Stimulated activated naive CD8-positive, alpha-beta T cell treated with anti-CD3 and anti-CD28 coated beads, Interleukin-15, Interleukin-2, amounts not matched to agents 100 ng/mL and 50 ng/mL, for 24 hours (primary cell): ENCODE measurements at regions not wholly inside any gene's neighbourhood (a gene's known extent, or its start where the extent isn't known, plus 50 kb on each side); places are given as distances from the start of the nearest gene placed in this dataset.

Source experiments
- H3K27ac Mint-ChIP-seq: one replicate; pipeline ENCODE4 v1.8.0; 2021; ENCODE audit warnings: mild to moderate bottlenecking, mixed read lengths
- H3K27me3 Mint-ChIP-seq: one replicate; pipeline ENCODE4 v1.8.0; 2021; ENCODE audit warnings: mixed read lengths
- H3K36me3 Mint-ChIP-seq: one replicate; pipeline ENCODE4 v1.8.0; 2021; ENCODE audit warnings: low read depth, mixed read lengths
- H3K4me1 Mint-ChIP-seq: one replicate; pipeline ENCODE4 v1.8.0; 2021; ENCODE audit warnings: low read depth, mixed read lengths
- H3K4me3 Mint-ChIP-seq: one replicate; pipeline ENCODE4 v1.8.0; 2021; ENCODE audit warnings: mild to moderate bottlenecking, mixed read lengths
- H3K9me3 Mint-ChIP-seq: one replicate; pipeline ENCODE4 v1.8.0; 2021; ENCODE audit warnings: mixed read lengths

GRCh38 chr14:104385111-104385510 lies 194.5 kb upstream of the C14orf180 start:
- H3K9me3 Mint-ChIP-seq: peaks cover 14% of the 10 kb centered on the region
- H3K4me1 Mint-ChIP-seq: peaks cover 9% of the 10 kb centered on the region
- no peaks in the 10 kb centered on the region for H3K36me3 Mint-ChIP-seq
- no peak overlapping the region for H3K27ac Mint-ChIP-seq
- no peaks in the 10 kb centered on the region for H3K27me3 Mint-ChIP-seq
- H3K4me3 Mint-ChIP-seq: no peak overlapping the region

DNA sequence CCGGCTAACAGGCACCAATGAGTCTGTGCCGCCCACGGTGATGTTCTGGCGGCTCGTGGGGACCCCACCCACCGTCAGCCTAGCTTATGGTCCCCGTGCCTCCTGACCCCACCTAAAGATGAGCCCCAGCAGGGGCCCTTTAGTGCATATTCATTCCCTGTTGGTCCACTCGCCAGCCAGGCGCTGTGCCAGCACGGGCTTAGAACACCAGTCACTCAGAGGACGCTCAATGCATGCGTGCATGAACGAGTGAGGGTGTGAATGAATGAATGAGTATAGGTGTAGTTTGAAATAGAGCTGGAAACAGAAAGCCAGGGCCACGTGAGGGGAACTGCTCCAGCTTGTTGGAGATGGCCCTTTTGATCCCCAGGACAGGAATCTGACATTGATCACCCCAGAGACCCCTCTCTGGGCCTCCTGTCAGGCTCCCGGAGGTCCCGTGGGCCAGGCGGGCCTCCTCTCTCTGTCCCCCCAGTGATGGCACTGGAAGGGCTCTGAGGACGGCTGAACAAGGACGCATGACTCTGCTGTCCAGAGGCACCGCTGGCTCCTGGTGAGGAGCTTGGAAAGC lies 193.9 kb upstream of the C14orf180 start:
- H3K27ac Mint-ChIP-seq: no peak overlapping the region
- no peaks in the 10 kb centered on the region for H3K36me3 Mint-ChIP-seq
- peaks cover 10% of the 10 kb centered on the region for H3K9me3 Mint-ChIP-seq
- no peaks in the 10 kb centered on the region for H3K27me3 Mint-ChIP-seq
- H3K4me3 Mint-ChIP-seq: no peak overlapping the region
- peaks cover 14% of the 10 kb centered on the region for H3K4me1 Mint-ChIP-seq

DNA sequence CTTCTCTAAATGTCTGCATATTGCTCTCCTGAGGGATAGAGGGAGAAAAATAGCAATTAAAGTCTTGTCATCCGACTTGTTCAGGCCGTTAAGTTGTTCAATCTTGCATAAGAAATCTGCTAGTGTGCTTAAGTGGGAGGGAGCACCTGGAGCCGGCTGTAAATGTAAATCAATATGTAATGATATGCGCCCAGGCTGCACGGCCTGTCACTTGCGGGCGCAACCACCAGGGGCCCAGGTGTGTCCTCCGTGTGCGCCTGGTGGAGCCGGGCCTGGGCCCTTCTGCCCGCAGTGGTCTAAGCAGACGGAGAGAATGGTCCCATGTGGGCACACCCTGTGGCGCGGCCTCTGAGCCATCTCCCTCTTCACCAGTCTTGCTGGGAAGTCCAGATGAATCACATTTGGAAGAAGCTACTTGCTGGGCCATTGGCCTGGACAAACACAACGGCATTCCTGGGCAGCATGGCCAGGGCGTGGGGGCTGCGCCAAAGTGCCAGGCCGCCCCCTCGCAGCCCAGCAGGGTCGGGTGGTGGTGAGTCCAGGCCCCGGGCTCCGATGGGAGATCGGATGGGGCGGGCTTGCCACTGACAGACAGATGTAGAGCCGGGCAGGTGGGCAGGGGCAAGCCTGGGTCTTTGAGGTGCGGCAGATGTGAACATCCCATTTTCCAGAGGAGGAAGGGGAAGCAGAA lies 193.3 kb upstream of the C14orf180 start:
- H3K36me3 Mint-ChIP-seq: no peaks in the 10 kb centered on the region
- peaks cover 5% of the 10 kb centered on the region for H3K9me3 Mint-ChIP-seq
- no peak overlapping the region for H3K4me3 Mint-ChIP-seq
- no peak overlapping the region for H3K27ac Mint-ChIP-seq
- H3K27me3 Mint-ChIP-seq: no peaks in the 10 kb centered on the region
- peaks cover 17% of the 10 kb centered on the region for H3K4me1 Mint-ChIP-seq

DNA sequence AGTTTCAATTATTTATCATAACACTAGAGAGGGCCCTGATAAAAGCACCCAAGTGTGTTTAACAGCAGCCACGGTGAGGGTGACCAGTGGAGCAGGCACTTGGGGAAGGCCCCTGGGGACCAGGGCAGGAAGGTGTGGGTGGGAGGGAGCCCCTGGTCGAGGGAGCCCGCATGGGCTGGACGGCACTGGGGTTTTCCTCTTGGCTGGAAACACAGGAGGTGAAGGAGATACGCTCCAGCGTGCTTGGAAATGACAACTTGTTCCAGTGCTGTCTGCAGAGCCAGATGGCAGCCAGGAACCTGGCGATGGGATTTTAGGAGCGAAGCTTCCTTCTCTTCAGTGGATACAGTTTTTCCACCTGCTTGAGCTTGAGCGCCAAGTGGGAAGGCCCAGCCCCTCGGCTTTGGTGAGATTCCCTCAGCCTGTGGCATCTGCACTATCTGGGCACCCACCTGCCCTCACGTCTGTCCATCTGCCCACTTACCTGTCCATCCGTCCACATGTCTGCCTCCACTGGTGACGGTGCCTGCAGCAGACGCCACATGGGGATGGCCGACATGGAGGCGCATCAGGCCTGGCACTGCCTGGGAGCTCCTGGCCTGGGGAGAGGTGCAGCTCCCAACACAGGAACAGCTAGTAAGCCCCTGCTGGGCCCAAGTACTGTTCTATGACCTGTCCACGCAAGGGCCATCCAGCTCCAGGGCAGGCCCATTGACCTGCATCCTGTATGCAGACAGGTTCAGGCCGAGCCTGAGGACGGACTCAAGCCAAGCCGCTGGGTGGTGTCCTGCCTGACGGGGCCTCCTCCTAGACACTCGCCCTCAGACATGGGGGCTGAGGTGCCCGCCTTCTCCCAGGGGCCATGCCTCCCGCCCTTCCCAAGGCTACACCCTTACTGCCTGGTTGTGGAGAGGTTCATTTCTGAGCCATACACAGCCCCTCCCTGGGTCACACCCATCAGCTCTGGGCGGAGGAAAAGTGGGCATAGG lies 192.2 kb upstream of the C14orf180 start:
- no peaks in the 10 kb centered on the region for H3K27me3 Mint-ChIP-seq
- no peaks in the 10 kb centered on the region for H3K36me3 Mint-ChIP-seq
- no peak overlapping the region for H3K27ac Mint-ChIP-seq
- peaks cover 27% of the 10 kb centered on the region for H3K4me1 Mint-ChIP-seq
- no peak overlapping the region for H3K4me3 Mint-ChIP-seq
- no peaks in the 10 kb centered on the region for H3K9me3 Mint-ChIP-seq

DNA sequence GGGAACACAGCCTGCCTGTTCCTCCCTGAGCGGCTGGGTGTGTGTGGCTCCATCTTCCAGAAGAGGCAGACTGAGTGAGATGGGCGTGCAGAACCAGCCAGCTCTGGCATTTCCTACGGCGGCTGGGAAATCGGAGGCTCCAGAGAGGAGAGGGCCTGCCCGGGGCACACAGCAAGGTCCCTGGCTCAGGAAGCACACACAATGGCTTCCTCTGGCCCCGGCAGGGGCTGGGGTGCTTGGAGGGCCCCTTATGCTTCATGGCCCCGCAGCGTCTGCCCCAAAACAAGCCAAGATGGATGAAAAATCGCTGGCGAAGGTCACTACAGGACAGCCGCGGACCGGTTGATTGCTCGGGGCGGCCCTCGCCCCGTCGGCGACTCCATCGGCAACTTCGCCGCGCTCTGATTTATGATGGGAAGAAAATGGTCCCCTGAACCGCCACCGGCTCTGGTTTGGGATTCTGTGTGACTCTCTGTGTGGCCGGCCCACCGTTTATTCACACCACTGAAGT lies 191.5 kb upstream of the C14orf180 start:
- Mint-ChIP-seq H3K36me3 (no peaks in the 10 kb centered on the region), H3K9me3 (no peaks in the 10 kb centered on the region), H3K4me1 (peaks cover 32% of the 10 kb centered on the region), H3K27me3 (no peaks in the 10 kb centered on the region), H3K4me3 (no peak overlapping the region), H3K27ac (no peak overlapping the region)

DNA sequence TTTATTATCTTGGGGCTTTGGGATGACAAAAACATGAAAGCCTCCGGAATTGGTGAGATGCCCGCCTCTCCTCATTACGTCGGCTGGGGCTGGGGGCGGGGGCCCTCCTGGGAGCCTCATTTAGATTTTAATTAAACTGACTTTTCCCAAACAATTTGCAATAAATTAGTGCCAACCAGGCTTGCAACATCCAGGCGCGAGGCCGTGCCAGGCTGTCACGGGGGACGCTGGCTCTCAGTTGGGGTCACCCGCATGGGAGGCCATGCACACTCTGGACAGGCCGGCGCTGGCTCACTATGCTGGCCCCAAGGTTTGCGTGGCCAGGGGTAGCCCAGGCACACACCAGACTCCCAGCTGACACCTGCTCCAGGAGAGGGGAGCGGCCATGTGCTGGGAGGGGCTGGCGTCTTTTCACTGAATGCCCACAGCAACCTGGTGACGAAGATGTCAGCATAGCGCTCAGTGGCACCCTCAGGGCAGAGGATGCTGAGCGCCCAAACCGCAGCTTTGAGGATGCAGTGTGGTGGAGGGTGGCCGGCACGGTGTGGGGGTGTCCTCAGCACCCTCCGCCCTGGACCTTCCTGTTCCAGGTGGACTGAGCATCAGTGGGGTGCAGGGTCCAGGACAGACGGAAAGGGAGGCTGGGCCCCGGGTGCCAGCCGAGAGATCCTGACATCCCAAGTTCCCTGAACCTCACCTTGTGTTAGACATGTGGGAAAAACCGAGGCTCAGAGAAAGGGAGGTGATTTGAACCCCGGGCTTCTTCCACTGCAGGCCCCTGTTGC lies 190.8 kb upstream of the C14orf180 start:
- Mint-ChIP-seq H3K27me3 (no peaks in the 10 kb centered on the region), H3K36me3 (no peaks in the 10 kb centered on the region), H3K4me1 (peaks cover 36% of the 10 kb centered on the region), H3K27ac (no peak overlapping the region), H3K4me3 (no peak overlapping the region), H3K9me3 (no peaks in the 10 kb centered on the region)

GRCh38 chr14:104389326-104390220 lies 190.0 kb upstream of the C14orf180 start:
- Mint-ChIP-seq H3K4me1 (peaks cover 45% of the 10 kb centered on the region), H3K4me3 (no peak overlapping the region)

GRCh38 chr14:104390221-104390931 lies 189.2 kb upstream of the C14orf180 start:
- Mint-ChIP-seq H3K27me3 (no peaks in the 10 kb centered on the region), H3K9me3 (no peaks in the 10 kb centered on the region), H3K36me3 (no peaks in the 10 kb centered on the region), H3K4me1 (peaks cover 53% of the 10 kb centered on the region), H3K4me3 (no peak overlapping the region), H3K27ac (no peak overlapping the region)

More at GRCh38 chr14:104389326-104390220, 190.0 kb upstream of the C14orf180 start:
- no peak overlapping the region for H3K27ac Mint-ChIP-seq
- H3K27me3 Mint-ChIP-seq: no peaks in the 10 kb centered on the region
- no peaks in the 10 kb centered on the region for H3K9me3 Mint-ChIP-seq
- no peaks in the 10 kb centered on the region for H3K36me3 Mint-ChIP-seq

DNA sequence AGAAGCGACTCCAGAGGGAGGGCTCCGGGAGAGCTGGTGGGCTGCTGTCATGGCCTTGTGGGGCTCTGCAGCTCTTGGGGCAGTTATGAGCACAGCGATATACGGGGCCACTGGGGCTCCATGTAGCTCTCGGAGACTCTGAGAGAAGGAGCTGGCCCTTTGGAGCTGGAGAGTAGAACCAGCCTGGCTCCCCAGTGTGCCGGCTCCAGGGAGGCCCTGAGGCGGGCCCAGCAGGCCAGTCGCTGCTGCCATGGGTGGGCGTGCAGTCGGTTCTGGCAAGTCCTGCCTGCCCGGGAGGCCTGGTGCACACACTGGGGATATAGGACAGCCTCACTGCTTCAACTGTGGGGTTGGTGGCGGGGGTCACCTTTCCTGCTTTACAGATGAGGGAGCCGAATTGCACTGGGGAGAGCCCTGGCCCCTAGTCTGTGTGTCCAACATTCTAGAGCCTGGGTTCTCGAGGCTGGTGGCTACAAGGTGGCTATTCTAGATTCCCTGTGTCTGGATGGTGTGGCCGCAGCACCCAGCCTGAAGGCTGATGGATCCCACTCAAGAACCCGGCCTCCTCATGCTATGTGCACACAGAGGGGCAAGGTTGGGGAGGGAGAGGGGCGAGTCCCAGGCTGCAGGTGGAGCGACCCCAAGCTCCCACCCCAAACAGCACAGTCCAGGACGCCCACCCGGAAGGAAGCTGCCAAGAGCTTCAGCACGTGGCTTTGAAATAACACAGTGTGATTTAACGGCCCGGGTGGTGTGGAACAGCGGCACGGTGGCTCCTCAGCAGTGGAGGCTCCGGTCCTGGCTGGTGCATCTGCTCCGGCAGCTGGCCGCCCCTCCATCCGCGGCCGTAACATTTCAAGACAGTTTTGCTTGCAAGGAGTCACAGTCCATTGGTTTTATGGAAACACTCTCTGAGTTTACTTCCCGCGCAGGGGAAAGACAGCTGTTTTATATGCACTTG lies 188.3 kb upstream of the C14orf180 start:
- Mint-ChIP-seq H3K36me3 (no peaks in the 10 kb centered on the region), H3K4me1 (peaks cover 59% of the 10 kb centered on the region), H3K4me3 (peak overlapping the region; percentile 10), H3K27me3 (no peaks in the 10 kb centered on the region), H3K27ac (peak overlapping the region; percentile 67), H3K9me3 (no peaks in the 10 kb centered on the region)

DNA sequence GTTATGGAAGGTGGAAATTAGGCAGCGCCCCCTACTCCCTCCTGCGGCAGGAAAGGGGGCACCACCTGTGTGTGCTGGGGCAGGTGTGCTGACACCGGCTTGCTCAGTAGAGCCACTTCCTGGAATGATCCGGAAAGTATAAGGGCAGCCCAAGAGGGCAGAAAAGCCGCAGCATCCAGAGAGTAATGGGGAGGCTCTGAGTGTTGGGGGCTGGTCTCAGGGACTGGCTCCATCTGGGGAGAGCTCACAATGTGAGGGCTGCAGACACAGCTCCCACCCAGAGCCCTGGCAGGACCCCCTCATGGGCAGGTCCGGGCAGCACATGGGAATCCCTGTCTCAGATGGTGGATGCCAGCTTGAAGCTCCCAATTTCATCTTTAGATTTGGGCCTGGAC lies 187.6 kb upstream of the C14orf180 start:
- Mint-ChIP-seq H3K27me3 (no peaks in the 10 kb centered on the region), H3K36me3 (no peaks in the 10 kb centered on the region), H3K27ac (peak overlapping the region; percentile 67), H3K4me3 (peak overlapping the region; percentile 10), H3K4me1 (peaks cover 63% of the 10 kb centered on the region), H3K9me3 (peaks cover 2% of the 10 kb centered on the region)

DNA sequence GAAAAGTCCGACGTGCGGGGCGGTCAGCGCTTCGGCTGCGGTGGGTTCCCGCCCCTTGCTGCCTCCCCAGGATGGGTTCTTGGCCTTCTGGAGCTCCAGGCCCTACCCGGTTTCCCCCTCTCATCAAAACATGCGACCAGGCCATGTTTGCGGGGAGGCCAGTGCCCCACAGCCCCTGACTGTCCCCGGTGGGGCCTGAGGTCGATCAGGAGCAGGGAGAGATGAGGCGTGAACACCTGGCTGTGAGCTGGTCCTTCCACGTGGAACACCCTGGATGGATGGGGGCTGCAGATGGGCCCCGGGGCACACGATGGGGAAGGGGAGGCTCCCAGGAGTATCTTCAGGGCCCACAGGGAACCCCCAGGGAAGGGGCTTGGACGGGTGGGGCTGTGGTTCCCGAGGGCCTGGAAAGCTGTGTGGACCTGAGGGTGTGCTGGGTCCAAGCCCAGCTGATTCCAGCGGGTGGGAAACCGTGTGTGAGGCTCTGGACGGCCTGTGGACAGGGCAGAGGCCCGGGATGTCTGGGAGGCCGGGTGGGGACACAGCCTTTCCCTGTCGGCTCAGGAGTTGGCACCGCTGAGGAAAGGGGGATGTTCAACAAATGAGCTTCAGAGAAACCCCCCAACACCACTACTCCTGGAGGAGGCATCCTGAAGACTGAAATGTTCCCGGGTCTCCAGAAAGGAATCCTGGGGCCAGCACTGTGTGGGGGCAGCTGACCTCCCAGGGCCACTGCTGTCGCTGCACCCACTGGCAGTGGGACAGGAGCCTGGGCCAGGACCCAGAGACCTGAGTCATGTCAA lies 187.0 kb upstream of the C14orf180 start:
- no peak overlapping the region for H3K4me3 Mint-ChIP-seq
- no peak overlapping the region for H3K27ac Mint-ChIP-seq
- H3K9me3 Mint-ChIP-seq: peaks cover 8% of the 10 kb centered on the region

More for the DNA sequence above, 187.0 kb upstream of the C14orf180 start:
- Mint-ChIP-seq H3K36me3 (no peaks in the 10 kb centered on the region), H3K4me1 (peaks cover 63% of the 10 kb centered on the region), H3K27me3 (no peaks in the 10 kb centered on the region)
